Omental fat pad (tissue), 3 donors: ENCODE measurements at regions not wholly inside any gene's neighbourhood (a gene's known extent, or its start where the extent isn't known, plus 50 kb on each side); places are given as distances from the start of the nearest gene placed in this dataset.

ENCODE experiments used
- ATAC-seq: fragments of 150-250 bp; one replicate; pipeline ENCODE4 v1.9.1; 2016; ENCODE audit warnings: mild to moderate bottlenecking, moderate library complexity; ENCODE audit not compliant: low FRiP score
- DNase-seq: peaks from one replicate; pipeline ENCODE4 v3.0.0-alpha.2; 2019; ENCODE audit warnings: low spot score
- TF ChIP-seq, protein P1 (sequence below), 3 donors: fragments of 450-650 bp; IDR thresholded peaks; one replicate each; pipeline ENCODE4 v1.5.1; 2016 to 2017; ENCODE audit warnings: antibody characterized with exemption in 3 of 3, mild to moderate bottlenecking in 3 of 3, moderate library complexity in 2 of 3

DNA sequence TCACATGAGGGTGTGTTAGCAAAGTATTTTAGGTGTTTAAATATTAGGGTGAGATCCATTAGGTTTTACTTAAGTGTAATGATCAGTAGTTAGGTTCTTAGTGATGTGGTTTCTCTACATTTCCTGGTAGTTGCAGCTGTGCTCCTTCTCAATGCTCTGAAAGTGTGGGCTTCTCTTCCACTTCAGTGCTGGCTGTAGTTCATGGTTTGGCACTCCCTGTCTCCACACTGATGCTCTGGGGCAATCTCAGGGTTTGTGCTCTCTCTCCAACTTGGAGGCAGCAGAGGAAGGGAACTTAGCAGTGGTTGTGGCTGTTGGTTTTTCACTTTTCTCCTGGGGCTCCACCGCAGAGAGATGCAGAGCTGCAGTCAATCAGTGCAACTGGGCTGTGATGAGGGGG is 507.5 kb downstream of the TMEM232 start:
- DNase-seq (no peak), ATAC-seq (no peak)
- TF ChIP-seq, protein P1, sequence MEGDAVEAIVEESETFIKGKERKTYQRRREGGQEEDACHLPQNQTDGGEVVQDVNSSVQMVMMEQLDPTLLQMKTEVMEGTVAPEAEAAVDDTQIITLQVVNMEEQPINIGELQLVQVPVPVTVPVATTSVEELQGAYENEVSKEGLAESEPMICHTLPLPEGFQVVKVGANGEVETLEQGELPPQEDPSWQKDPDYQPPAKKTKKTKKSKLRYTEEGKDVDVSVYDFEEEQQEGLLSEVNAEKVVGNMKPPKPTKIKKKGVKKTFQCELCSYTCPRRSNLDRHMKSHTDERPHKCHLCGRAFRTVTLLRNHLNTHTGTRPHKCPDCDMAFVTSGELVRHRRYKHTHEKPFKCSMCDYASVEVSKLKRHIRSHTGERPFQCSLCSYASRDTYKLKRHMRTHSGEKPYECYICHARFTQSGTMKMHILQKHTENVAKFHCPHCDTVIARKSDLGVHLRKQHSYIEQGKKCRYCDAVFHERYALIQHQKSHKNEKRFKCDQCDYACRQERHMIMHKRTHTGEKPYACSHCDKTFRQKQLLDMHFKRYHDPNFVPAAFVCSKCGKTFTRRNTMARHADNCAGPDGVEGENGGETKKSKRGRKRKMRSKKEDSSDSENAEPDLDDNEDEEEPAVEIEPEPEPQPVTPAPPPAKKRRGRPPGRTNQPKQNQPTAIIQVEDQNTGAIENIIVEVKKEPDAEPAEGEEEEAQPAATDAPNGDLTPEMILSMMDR (IDR thresholded peaks at IDR 0.05): no peak

DNA sequence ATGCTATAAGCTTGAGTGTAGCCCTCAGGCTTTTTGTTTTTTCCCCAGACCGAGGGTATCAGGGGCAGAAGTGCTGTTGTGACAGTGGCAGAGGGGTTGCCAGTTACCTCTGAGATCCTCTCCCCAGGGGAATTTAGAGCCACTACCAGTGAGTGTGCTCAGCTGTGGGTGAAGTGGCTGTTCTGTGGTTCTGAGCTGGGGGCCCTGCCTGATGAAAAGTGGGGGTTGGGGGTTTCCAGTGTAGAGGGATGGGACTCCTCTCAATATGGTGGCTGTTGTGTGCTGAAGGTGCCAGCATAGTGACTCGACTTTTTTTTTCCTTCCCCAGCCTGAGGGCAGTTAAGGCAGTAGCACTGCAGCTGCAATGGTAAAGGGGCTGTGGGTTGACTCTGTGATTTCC is 506.7 kb downstream of the TMEM232 start:
- TF ChIP-seq, protein P1 (IDR thresholded peaks at IDR 0.05): no peak
- ATAC-seq (no peak), DNase-seq (no peak)

DNA sequence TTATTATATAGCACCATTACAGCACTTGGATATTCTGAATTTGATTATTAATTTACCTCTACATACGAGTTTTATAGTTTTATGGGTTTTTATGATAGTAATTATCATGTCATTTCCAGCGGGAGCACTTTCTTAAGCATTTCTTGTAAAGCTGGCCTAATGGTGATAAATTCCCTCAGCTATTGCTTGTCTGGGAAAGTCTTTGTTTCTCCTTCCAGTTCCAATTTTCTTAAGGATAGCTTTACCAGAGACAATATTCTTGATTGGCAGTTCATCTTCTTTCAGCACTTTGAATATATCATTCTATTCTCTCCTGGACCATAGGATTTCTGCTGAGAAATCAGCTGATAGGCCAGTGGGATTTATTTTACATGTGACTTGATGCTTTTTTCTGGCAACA is 505.4 kb downstream of the TMEM232 start:
- ATAC-seq (no peak), DNase-seq (no peak)
- TF ChIP-seq, protein P1 (IDR thresholded peaks at IDR 0.05): no peak

DNA sequence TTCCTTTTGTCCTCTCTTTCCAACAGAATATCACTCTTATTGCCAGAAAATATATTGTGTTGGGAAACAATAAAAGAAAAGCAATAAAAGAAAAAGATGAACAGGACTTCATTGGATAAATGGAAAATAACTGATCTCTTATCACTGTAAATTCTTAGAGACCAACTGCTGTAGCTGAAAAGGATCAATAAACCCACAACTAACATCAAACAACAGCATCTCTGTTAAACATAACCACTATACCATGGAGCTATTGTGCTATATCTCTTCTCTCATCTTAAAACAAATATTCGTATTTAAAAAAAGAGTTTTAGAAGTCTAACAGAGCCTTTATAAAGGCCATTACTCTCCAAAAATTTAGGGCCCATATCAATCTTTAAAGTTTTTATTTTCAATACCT is 502.4 kb downstream of the TMEM232 start:
- DNase-seq: no peak
- no peak for ATAC-seq
- TF ChIP-seq, protein P1 (IDR thresholded peaks at IDR 0.05): no peak

GRCh38 chr5:110225949-110226348 is 500.5 kb downstream of the TMEM232 start:
- ATAC-seq (no peak), DNase-seq (no peak)
- TF ChIP-seq, protein P1 (IDR thresholded peaks at IDR 0.05): no peak

DNA sequence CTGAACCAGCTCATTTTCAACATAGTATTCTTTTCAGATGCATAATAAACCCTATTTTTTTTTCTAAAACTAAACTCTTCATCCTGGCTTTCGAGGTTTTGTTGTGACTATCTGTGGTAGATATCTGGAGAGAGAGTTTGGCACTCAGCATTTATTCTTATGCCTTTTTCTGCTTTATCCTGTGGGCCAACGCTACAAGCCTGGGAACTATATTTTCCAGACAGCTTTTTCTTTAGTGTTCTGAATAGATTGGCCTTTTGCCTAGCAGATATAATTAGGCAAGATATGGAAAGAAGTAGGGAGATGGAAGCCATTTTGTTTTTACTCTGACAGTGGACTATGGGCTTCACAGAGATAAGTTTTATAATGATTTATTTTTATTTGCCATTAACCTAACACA is 486.7 kb downstream of the TMEM232 start:
- ATAC-seq: no peak
- DNase-seq: no peak
- TF ChIP-seq, protein P1 (IDR thresholded peaks at IDR 0.05): no peak

- TF ChIP-seq, protein P1 (IDR thresholded peaks at IDR 0.05): no peak
- DNase-seq (no peak), ATAC-seq (no peak)
These were observed 483.5 kb downstream of the TMEM232 start for GRCh38 chr5:110242950-110243349.
